Chondrocyte (in vitro differentiated cells): ENCODE measurements at regions not wholly inside any gene's neighbourhood (a gene's known extent, or its start where the extent isn't known, plus 50 kb on each side); places are given as distances from the start of the nearest gene placed in this dataset.
"Not testable (repeated sequence)": the region's sequence is repeated elsewhere in the genome, so short reads cannot be mapped to it uniquely, and the experiment has no call there.

Experiments
- DNase-seq: peaks from one replicate; pipeline ENCODE4 v3.0.0; 2021; ENCODE audit warnings: mixed read lengths, low spot score
- H3K27ac Mint-ChIP-seq: one replicate; pipeline ENCODE4 v1.8.0; 2021; ENCODE audit warnings: mild to moderate bottlenecking, moderate library complexity, mixed read lengths; ENCODE audit not compliant: unreplicated experiment
- H3K27me3 Mint-ChIP-seq: 2 replicates; pipeline ENCODE4 v1.8.0; 2021; ENCODE audit warnings: low read depth, mixed read lengths
- H3K36me3 Mint-ChIP-seq: 2 replicates; pipeline ENCODE4 v1.8.0; 2021; ENCODE audit warnings: low read depth, mixed read lengths
- H3K4me1 Mint-ChIP-seq: 2 replicates; pipeline ENCODE4 v1.8.0; 2021; ENCODE audit warnings: low read depth, mild to moderate bottlenecking, mixed read lengths
- H3K4me3 Mint-ChIP-seq: one replicate; pipeline ENCODE4 v1.8.0; 2021; ENCODE audit warnings: mild to moderate bottlenecking, moderate library complexity, mixed read lengths; ENCODE audit not compliant: unreplicated experiment
- H3K9me3 Mint-ChIP-seq: 2 replicates; pipeline ENCODE4 v1.8.0; 2021; ENCODE audit warnings: low read depth, mixed read lengths
- TF ChIP-seq, protein P1 (sequence below): fragments of 200-600 bp; sonication (generic); IDR thresholded peaks from 2 replicates; pipeline ENCODE4 v1.5.0; 2021; ENCODE audit warnings: antibody characterized with exemption, mild to moderate bottlenecking, moderate library complexity

DNA sequence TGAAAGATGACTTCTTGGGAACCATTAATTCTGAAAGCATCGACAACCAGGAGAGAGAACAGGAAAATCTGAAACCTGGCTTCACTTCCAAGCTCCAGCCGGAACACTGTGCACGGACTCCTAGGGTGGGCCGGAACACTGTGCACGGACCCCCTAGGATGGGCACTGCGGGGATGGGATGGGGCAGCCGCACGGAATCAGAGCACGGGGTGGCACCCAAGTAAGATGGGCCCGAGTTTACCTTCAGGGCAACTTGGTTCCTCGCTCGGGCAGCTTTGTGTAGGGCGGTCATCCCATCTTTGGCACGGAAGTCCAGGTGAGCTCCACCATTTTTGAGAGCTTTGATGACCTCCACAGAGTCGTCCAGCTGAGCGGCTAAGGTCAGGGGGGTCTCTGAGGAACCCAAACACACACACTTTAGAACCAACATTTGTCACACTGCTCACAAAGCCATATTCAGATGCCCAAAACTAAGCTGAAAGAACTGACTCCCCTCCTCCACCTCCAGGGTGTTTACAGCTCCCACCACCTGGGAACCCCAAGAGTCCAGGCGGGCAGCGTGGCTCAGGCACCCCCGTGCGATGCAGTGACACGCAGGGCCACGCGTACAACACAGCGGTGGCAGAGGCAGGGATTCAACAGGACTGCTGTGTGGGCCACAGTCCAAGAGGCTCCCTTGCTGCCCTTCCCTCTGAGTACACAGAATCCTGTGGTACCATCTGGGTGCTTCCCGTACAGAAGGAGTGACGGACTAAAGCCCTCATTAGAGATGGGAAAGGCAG is 157.9 kb downstream of the SHANK2 start:
- no peak for DNase-seq
- H3K9me3 Mint-ChIP-seq, result no peaks in the 10 kb centered on the region

DNA sequence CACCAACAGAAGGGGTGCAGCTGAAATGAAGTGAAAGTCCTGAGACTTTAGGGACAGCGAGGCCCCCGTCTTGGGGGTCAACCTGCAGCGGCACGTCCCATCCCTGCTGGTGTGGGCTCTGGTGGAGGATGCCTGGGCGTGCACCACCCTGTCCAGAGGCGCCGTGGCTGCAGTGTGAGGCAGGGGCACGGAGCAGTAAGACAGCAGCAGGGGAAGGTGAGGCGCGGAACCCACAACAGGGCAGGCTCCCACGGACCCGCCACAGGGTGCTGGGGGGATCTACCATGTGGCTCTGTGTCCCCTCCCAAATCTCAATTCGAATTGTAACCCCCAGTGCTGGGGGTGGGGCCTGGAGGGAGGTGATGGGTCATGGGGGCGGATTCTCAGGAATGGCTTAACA is 158.6 kb downstream of the SHANK2 start:
- no peaks in the 10 kb centered on the region for H3K4me1 Mint-ChIP-seq
- H3K27ac Mint-ChIP-seq, result no peak overlapping the region
- H3K36me3 Mint-ChIP-seq, result no peaks in the 10 kb centered on the region
- TF ChIP-seq, protein P1, sequence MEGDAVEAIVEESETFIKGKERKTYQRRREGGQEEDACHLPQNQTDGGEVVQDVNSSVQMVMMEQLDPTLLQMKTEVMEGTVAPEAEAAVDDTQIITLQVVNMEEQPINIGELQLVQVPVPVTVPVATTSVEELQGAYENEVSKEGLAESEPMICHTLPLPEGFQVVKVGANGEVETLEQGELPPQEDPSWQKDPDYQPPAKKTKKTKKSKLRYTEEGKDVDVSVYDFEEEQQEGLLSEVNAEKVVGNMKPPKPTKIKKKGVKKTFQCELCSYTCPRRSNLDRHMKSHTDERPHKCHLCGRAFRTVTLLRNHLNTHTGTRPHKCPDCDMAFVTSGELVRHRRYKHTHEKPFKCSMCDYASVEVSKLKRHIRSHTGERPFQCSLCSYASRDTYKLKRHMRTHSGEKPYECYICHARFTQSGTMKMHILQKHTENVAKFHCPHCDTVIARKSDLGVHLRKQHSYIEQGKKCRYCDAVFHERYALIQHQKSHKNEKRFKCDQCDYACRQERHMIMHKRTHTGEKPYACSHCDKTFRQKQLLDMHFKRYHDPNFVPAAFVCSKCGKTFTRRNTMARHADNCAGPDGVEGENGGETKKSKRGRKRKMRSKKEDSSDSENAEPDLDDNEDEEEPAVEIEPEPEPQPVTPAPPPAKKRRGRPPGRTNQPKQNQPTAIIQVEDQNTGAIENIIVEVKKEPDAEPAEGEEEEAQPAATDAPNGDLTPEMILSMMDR, result no peak
- H3K27me3 Mint-ChIP-seq, result peaks cover 41% of the 10 kb centered on the region
- DNase-seq, result no peak
- H3K4me3 Mint-ChIP-seq, result no peak overlapping the region
- no peaks in the 10 kb centered on the region for H3K9me3 Mint-ChIP-seq

More for the DNA sequence above, 157.9 kb downstream of the SHANK2 start:
- TF ChIP-seq, protein P1, result no peak
- Mint-ChIP-seq H3K4me1 (no peaks in the 10 kb centered on the region), H3K4me3 (no peak overlapping the region), H3K27ac (no peak overlapping the region), H3K27me3 (peaks cover 43% of the 10 kb centered on the region), H3K36me3 (no peaks in the 10 kb centered on the region)

DNA sequence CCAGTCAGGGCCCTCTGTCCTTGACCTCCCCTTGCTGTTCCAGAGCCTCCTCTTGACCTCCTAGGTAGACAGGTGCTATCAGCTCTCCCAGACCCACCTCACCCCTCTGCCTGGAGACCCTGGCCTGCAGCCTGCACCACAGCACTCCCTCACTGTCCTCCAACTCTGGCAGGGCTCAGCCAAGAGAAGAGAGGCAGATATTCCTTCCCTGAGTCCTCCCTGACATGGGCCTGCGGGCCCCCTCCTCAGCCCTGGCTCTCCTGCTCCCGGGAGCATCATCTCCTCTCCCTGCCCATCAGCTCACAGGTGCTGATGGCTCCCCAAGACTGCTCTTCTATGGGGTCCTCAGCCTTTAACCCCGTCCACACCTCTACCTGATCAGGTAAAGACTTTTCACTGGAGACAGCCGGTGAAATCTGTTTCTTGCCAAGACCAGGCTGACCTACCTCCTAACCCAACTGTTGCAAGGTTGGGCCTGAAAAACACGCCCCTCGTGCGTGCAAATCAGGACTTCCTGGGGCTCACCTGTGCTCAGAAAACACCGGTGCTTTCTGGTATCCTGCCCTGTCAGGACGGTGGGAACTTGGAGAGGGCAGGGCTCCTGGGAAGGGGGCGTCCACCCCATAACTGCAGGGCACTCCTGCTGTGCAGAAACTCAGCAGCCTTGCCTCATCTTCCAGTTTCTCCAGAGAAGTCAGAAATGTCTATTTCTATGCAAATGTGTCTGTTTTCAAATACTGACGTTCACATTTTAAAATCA is 160.7 kb downstream of the SHANK2 start:
- no peaks in the 10 kb centered on the region for H3K36me3 Mint-ChIP-seq
- no peaks in the 10 kb centered on the region for H3K4me1 Mint-ChIP-seq
- H3K9me3 Mint-ChIP-seq, result no peaks in the 10 kb centered on the region
- peaks cover 34% of the 10 kb centered on the region for H3K27me3 Mint-ChIP-seq
- DNase-seq, result no peak
- H3K4me3 Mint-ChIP-seq, result no peak overlapping the region
- TF ChIP-seq, protein P1, result no peak
- H3K27ac Mint-ChIP-seq, result no peak overlapping the region

DNA sequence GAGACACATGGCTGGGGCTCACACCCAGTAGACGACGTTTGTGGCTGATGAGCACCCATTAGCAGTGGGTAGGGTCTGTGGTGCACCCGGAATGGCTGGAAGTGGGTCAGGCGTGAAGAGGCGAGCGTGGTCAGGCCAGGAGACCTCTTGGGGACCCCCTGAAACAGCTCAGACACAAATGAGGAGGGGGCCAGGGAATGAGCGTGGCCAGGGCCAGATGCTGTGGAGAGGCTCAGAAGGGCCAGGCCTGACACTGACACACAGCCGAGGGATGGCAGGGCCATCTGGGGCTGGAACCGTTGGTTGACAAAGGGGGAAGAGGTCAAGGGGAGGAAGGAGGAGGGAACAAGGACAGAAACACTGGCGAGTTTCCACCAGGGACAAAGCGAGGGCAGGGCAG is 162.8 kb downstream of the SHANK2 start:
- no peaks in the 10 kb centered on the region for H3K36me3 Mint-ChIP-seq
- H3K9me3 Mint-ChIP-seq, result no peaks in the 10 kb centered on the region
- peaks cover 15% of the 10 kb centered on the region for H3K27me3 Mint-ChIP-seq
- H3K4me1 Mint-ChIP-seq, result no peaks in the 10 kb centered on the region
- no peak overlapping the region for H3K4me3 Mint-ChIP-seq
- H3K27ac Mint-ChIP-seq, result no peak overlapping the region
- TF ChIP-seq, protein P1, result no peak
- no peak for DNase-seq

DNA sequence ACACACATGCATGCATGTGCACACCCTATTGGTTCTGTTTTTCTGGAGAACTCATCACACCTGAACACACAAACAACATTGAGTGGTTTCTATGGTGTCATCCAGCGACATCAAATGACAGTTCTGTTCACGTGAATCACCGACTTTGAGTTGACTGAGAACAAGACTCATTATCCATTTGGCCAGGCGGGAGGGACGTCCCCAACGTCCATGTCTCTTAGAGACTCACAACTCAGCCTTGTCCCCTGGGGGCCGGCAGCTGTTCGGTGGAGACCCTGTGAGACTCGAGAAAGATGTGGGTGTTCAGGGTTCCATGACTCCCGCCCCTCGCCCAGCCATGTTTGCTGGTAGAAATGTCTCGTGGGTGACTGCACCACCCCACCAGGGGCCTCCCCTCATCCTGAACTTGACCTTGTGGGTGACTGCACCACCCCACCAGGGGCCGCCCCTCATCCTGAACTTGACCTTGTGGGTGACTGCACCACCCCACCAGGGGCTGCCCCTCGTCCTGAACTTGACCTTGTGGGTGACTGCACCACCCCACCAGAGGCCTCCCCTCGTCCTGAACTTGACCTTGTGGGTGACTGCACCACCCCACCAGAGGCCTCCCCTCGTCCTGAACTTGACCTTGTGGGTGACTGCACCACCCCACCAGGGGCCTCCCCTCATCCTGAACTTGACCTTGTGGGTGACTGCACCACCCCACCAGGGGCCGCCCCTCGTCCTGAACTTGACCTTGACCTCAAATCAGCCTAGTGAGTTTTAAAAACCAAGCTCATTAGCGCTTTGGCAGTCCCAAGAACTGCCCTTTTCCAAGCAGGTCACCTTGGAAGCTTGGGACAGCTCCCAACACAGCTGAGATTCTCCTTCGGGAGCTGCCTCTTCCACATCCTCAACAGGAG is 163.8 kb downstream of the SHANK2 start:
- not testable (repeated sequence) for H3K4me1 Mint-ChIP-seq, H3K27ac Mint-ChIP-seq, H3K36me3 Mint-ChIP-seq, H3K4me3 Mint-ChIP-seq, DNase-seq, H3K9me3 Mint-ChIP-seq
- H3K27me3 Mint-ChIP-seq, result peaks cover 15% of the 10 kb centered on the region
